IMR-90 (cell line): ENCODE measurements at regions not wholly inside any gene's neighbourhood (a gene's known extent, or its start where the extent isn't known, plus 50 kb on each side); places are given as distances from the start of the nearest gene placed in this dataset.
A peak's percentile ranks its signal among the peaks of the same experiment; 100 is the strongest.

Experiments
- ATAC-seq: fragments of 200-7000 bp; cut with Tn5 transposase; 2 replicates; pipeline ENCODE4 v1.9.1; 2020; ENCODE audit warnings: low read depth, mild to moderate bottlenecking, moderate library complexity
- BruUV-seq: library from RNA; stranded (reverse); fragments of 400-500 nt; replicated peaks from 2 replicates; lab custom pipeline; 2021; lab: Mats Ljungman, UMichigan
- CTCF ChIA-PET: fragments of 300-600 bp; formaldehyde crosslinking; extraction: SDS; loops from one replicate; lab custom pipeline; 2021; ENCODE audit warnings: antibody characterized with exemption; lab: Yijun Ruan, JAX
- POLR2A ChIA-PET: fragments of 300-600 bp; sonication (Branson Sonifier 250); formaldehyde crosslinking; loops from one replicate; lab custom pipeline; 2022; ENCODE audit warnings: antibody characterized with exemption; ENCODE audit not compliant: unreplicated experiment; lab: Charles Lee
- DNase-seq: peaks from one replicate; pipeline ENCODE4 v3.0.0; 2013
- H2AFZ ChIP-seq: replicated peaks from 2 replicates; pipeline ENCODE3; 2013; ENCODE audit warnings: low read length, mild to moderate bottlenecking; ENCODE audit not compliant: poor library complexity
- H2AK5ac ChIP-seq: 2 replicates; pipeline ENCODE4 v1.6.1; 2013; ENCODE audit warnings: low read depth, low read length, inconsistent platforms
- H2AK9ac ChIP-seq: replicated peaks from 2 replicates; pipeline ENCODE3; 2013; ENCODE audit warnings: mild to moderate bottlenecking, low read depth, low read length, moderate library complexity; ENCODE audit not compliant: poor library complexity
- H2BK120ac ChIP-seq: 2 replicates; pipeline ENCODE4 v1.6.1; 2013; ENCODE audit warnings: low read depth, low read length, inconsistent platforms
- H2BK15ac ChIP-seq: 3 replicates; pipeline ENCODE4 v1.6.1; 2013; ENCODE audit warnings: low read depth, low read length, inconsistent platforms
- H2BK20ac ChIP-seq: 2 replicates; pipeline ENCODE4 v1.6.1; 2013; ENCODE audit warnings: low read depth, mild to moderate bottlenecking, inconsistent platforms, low read length, moderate library complexity
- H2BK5ac ChIP-seq: 2 replicates; pipeline ENCODE4 v1.6.1; 2013; ENCODE audit warnings: mild to moderate bottlenecking, low read depth, low read length, inconsistent platforms; ENCODE audit not compliant: poor library complexity, severe bottlenecking
- H3K14ac ChIP-seq: replicated peaks from 2 replicates; pipeline ENCODE4 v1.6.1; 2013; ENCODE audit warnings: low read depth, low read length, inconsistent platforms
- H3K18ac ChIP-seq: 2 replicates; pipeline ENCODE4 v1.6.1; 2013; ENCODE audit warnings: low read depth, low read length, control low read depth
- H3K23ac ChIP-seq: 2 replicates; pipeline ENCODE4 v1.6.1; 2013; ENCODE audit warnings: low read depth, low read length, inconsistent platforms
- H3K27ac ChIP-seq: 2 replicates; pipeline ENCODE4 v1.5.1; 2013; ENCODE audit warnings: mild to moderate bottlenecking, control low read depth, low read length; ENCODE audit not compliant: insufficient read depth
- H3K27me3 ChIP-seq: 2 replicates; pipeline ENCODE4 v1.6.1; 2013; ENCODE audit warnings: low read length; ENCODE audit not compliant: control insufficient read depth, insufficient read depth
- H3K36me3 ChIP-seq: 2 replicates; pipeline ENCODE4 v1.6.1; 2013; ENCODE audit warnings: low read length, mixed read lengths; ENCODE audit not compliant: control insufficient read depth, insufficient read depth
- H3K4ac ChIP-seq: 2 replicates; pipeline ENCODE4 v1.6.1; 2013; ENCODE audit warnings: low read depth, low read length, inconsistent platforms
- H3K4me1 ChIP-seq: 2 replicates; pipeline ENCODE4 v1.6.1; 2013; ENCODE audit warnings: low read length, mixed read lengths; ENCODE audit not compliant: control insufficient read depth, insufficient read depth
- H3K4me2 ChIP-seq: 2 replicates; pipeline ENCODE4 v1.6.1; 2013; ENCODE audit warnings: low read depth, mild to moderate bottlenecking, control low read depth, low read length, moderate library complexity
- H3K4me3 ChIP-seq: 2 replicates; pipeline ENCODE4 v1.5.1; 2013; ENCODE audit warnings: low read depth, mild to moderate bottlenecking, control low read depth, low read length, moderate library complexity; ENCODE audit not compliant: insufficient read depth
- H3K56ac ChIP-seq: 2 replicates; pipeline ENCODE4 v1.6.1; 2013; ENCODE audit warnings: low read length, inconsistent platforms; ENCODE audit not compliant: insufficient read depth; ENCODE audit errors: extremely low read depth
- H3K79me1 ChIP-seq, 2 experiments: 2 replicates each; pipeline ENCODE4 v1.6.1; 2013; ENCODE audit warnings: low read length in 2 of 2, inconsistent platforms in 1 of 2, low read depth in 1 of 2
- H3K9ac ChIP-seq: 2 replicates; pipeline ENCODE4 v1.6.1; 2013; ENCODE audit warnings: low read depth, low read length, control low read depth
- H3K9me1 ChIP-seq: 2 replicates; pipeline ENCODE4 v1.6.1; 2013; ENCODE audit warnings: low read length, inconsistent platforms; ENCODE audit not compliant: insufficient read depth
- H3K9me3 ChIP-seq: 2 replicates; pipeline ENCODE4 v1.6.1; 2013; ENCODE audit warnings: low read length; ENCODE audit not compliant: control insufficient read depth, insufficient read depth
- H4K20me1 ChIP-seq: 2 replicates; pipeline ENCODE4 v1.6.1; 2013; ENCODE audit warnings: low read length, inconsistent platforms; ENCODE audit not compliant: insufficient read depth
- H4K5ac ChIP-seq: 2 replicates; pipeline ENCODE4 v1.6.1; 2013; ENCODE audit warnings: mild to moderate bottlenecking, low read depth, low read length, control low read depth
- H4K8ac ChIP-seq, 2 experiments: 2 replicates each; pipeline ENCODE4 v1.6.1; 2013; ENCODE audit warnings: low read depth in 2 of 2, low read length in 2 of 2, control low read depth in 1 of 2, inconsistent platforms in 1 of 2
- H4K91ac ChIP-seq: 2 replicates; pipeline ENCODE4 v1.6.1; 2013; ENCODE audit warnings: low read depth, low read length, inconsistent platforms; ENCODE audit not compliant: insufficient read depth
- CHD1 ChIP-seq: IDR thresholded peaks from 2 replicates; pipeline ENCODE4 v1.6.1; 2012; ENCODE audit warnings: low read depth, low read length, improper control_type of control experiment
- SMC3 ChIP-seq: fragments of 150-350 bp; IDR thresholded peaks from 2 replicates; pipeline ENCODE4 v1.6.1; 2016; ENCODE audit warnings: low read depth, mild to moderate bottlenecking, antibody characterized with exemption, low read length, moderate library complexity
- WGBS, 2 experiments: methylation state at CpG; one replicate each; pipeline versions ENCODE4 v1.1.5 to v1.1.7; 2013; ENCODE audit warnings: missing lambda C conversion rate in 2 of 2; ENCODE audit not compliant: insufficient read length in 1 of 2; ENCODE audit errors: extremely low coverage in 2 of 2; 5-methylcytosine and 5-hydroxymethylcytosine counted together
- dilution Hi-C: fragments of 300-500 bp; cut with HindIII; formaldehyde crosslinking; loops from one replicate; pipeline ENCODE4 v1.14.3; 2018; ENCODE audit warnings: low sequenced_read_pairs; ENCODE audit not compliant: unreplicated experiment
- in situ Hi-C: fragments of 300-500 bp; cut with MboI; formaldehyde crosslinking; loops from 3 replicates; pipeline ENCODE4 v1.14.3; 2019; ENCODE audit warnings: low sequenced_read_pairs, inconsistent platforms, mixed read lengths
- intact Hi-C: fragments of 100-400 bp; cut with micrococcal nuclease; formaldehyde crosslinking; loops from 2 replicates; pipeline ENCODE4 v1.10.0; 2022

DNA sequence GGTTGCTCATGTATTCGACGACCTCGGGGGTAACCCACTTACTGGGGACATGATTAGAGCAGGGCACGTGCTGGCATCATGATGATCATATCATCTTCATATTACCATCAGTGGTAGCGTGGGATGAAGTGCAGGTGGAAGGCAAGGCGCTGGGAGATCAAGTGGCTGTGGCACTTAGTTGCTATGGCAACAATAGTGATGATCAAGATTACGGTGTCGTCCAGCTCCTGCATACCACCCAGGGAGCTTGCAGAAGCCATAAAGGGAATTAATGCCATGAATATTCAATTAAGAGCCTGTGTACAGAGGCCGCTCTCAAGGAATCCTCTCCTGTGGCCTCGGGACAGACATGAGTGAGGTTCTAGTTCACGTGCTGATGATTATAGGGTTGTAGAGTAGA, 237.2 kb upstream of the COPS8 start:
- Histone ChIP-seq H3K4me2 (no peak overlapping the region), H3K9me3 (peaks cover 2% of the 10 kb centered on the region; the same call in 1 of the 2 replicates), H3K9me1 (no peaks in the 10 kb centered on the region), H3K4me1 (no peaks in the 10 kb centered on the region), H3K18ac (no peak overlapping the region), H3K9ac (no peak overlapping the region), H3K23ac (no peak overlapping the region), H3K56ac (no peak overlapping the region), H3K27me3 (peaks cover 7% of the 10 kb centered on the region), H3K36me3 (no peaks in the 10 kb centered on the region), H4K8ac (no peak overlapping the region), H2BK5ac (no peak overlapping the region), H2AK5ac (no peak overlapping the region), H2BK20ac (no peak overlapping the region), H2BK120ac (no peak overlapping the region), H4K91ac (no peak overlapping the region), H3K14ac (no peak overlapping the region), H2AK9ac (no peak overlapping the region), H3K4me3 (no peak overlapping the region), H4K5ac (no peak overlapping the region), H3K4ac (no peak overlapping the region), H3K79me1 (no peaks in the 10 kb centered on the region), H2AFZ (peak overlapping the region; percentile 35), H2BK15ac (no peak overlapping the region), H3K27ac (no peak overlapping the region), H4K20me1 (no peaks in the 10 kb centered on the region)
- ATAC-seq: no peak
- no peak for DNase-seq
- no TSS peak for BruUV-seq
- dilution Hi-C loops (no loop called here), intact Hi-C loops (no loop called here), in situ Hi-C loops (no loop called here)
- ChIA-PET POLR2A (no interaction called here), CTCF (no interaction called here)
- TF ChIP-seq CHD1 (no peak), SMC3 (no peak)
- 60% methylated on average over 3 of the region's 11 CpGs; no CpG with 5 or more reads in 1 of the 2 experiments for WGBS, 2 experiments
